SK-N-MC (cell line): ENCODE measurements at regions not wholly inside any gene's neighbourhood (a gene's known extent, or its start where the extent isn't known, plus 50 kb on each side); places are given as distances from the start of the nearest gene placed in this dataset.

ENCODE experiments used
- EZH2 ChIP-seq: fragments of 200-600 bp; sonication (generic); IDR thresholded peaks from one replicate; pipeline ENCODE4 v1.6.1; 2017; ENCODE audit warnings: antibody characterized with exemption
- FOXP2 ChIP-seq: optimal IDR thresholded peaks from 2 replicates; pipeline ENCODE3; 2011; ENCODE audit warnings: mild to moderate bottlenecking, moderate library complexity; ENCODE audit not compliant: insufficient read depth; ENCODE audit errors: extremely low read length, control extremely low read depth
- POLR2AphosphoS5 ChIP-seq: IDR thresholded peaks from 2 replicates; pipeline ENCODE4 v1.6.1; 2012; ENCODE audit warnings: mild to moderate bottlenecking, low read depth, low read length, borderline replicate concordance

DNA sequence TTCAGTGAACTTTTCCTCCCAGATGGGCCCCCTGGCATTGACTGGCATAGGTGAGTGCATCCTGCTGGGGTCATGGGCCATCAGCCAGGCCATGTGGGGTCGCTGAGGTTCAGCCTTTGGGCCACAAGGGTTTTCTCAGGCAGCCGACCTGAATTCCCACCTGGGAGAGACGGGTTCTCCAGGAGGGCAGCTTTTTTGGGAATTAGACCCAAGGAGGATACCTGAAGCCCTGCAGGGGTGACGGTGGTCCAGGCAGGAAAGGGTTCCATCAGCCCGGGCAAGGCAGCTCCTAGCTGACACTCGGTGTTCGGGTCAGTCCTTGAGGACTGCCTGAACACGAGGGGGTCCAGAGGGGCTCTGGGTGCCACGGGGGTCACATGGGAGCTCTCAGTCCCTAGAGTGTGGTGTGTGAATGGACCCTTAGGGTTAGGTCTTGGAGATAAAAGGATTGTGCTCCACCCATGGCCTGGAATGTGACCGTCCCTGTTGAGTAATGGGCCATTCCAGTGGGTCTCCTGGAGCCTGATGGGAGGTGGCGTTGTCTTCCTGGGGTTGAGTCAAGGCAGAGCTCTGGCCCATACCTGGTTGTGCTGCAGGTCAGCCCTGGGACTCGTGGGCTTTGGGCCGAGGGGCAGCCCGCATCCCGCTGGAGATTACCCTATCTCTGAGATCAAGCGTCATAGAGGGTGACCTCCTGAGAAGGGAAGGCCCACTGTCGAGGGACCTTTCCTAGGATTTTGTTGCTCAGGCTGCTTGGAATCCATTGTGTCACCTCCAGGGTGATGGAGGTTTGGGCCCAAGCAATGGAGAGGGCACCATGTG lies 192.8 kb downstream of the UBE3A start:
- TF ChIP-seq EZH2, result no peak
- no peak for TF ChIP-seq POLR2AphosphoS5
- no peak for TF ChIP-seq FOXP2
